Liver (tissue), 3 donors: ENCODE measurements at regions not wholly inside any gene's neighbourhood (a gene's known extent, or its start where the extent isn't known, plus 50 kb on each side); places are given as distances from the start of the nearest gene placed in this dataset.

Source experiments
- FOXA1 ChIP-seq: IDR thresholded peaks from 2 replicates; pipeline ENCODE4 v1.6.1; 2016; ENCODE audit warnings: antibody characterized with exemption
- GABPA ChIP-seq, 2 donors: IDR thresholded peaks in 1 of 2; conservative IDR thresholded peaks in 1 of 2; 2 replicates each; pipeline ENCODE4 v1.6.1; 2016; ENCODE audit warnings: antibody characterized with exemption in 2 of 2, mild to moderate bottlenecking in 1 of 2, moderate library complexity in 1 of 2
- HNF4A ChIP-seq, 2 donors: conservative IDR thresholded peaks; 2 replicates each; pipeline ENCODE4 v1.6.1; 2016; ENCODE audit warnings: antibody characterized with exemption in 2 of 2, mild to moderate bottlenecking in 2 of 2
- JUND ChIP-seq, 2 donors: IDR thresholded peaks; 2 replicates each; pipeline ENCODE4 v1.6.1; 2016; ENCODE audit warnings: antibody characterized with exemption in 2 of 2
- RAD21 ChIP-seq, 2 donors: IDR thresholded peaks; 2 replicates each; pipeline ENCODE4 v1.6.1; 2016; ENCODE audit warnings: antibody characterized with exemption in 2 of 2, mild to moderate bottlenecking in 2 of 2
- RXRA ChIP-seq, 2 donors: IDR thresholded peaks; 2 replicates each; pipeline ENCODE4 v1.6.1; 2017 to 2018; ENCODE audit warnings: antibody characterized with exemption in 2 of 2, mild to moderate bottlenecking in 1 of 2
- TAF1 ChIP-seq: conservative IDR thresholded peaks from 2 replicates; pipeline ENCODE4 v1.6.1; 2016; ENCODE audit warnings: antibody characterized with exemption, mild to moderate bottlenecking
- YY1 ChIP-seq: IDR thresholded peaks from 2 replicates; pipeline ENCODE4 v1.6.1; 2016; ENCODE audit warnings: antibody characterized with exemption, mild to moderate bottlenecking
- ZBTB33 ChIP-seq: IDR thresholded peaks from 2 replicates; pipeline ENCODE4 v1.6.1; 2016; ENCODE audit warnings: antibody characterized with exemption
- TF ChIP-seq, protein P1 (sequence below): IDR thresholded peaks from 2 replicates; pipeline ENCODE4 v1.6.1; 2016; ENCODE audit warnings: antibody characterized with exemption, mild to moderate bottlenecking
- TF ChIP-seq, protein P2 (sequence below): fragments of 150-350 bp; IDR thresholded peaks from 2 replicates; pipeline ENCODE4 v1.5.1; 2017; ENCODE audit warnings: improper control_type of control experiment, low read depth, low read length; ENCODE audit not compliant: missing input control
- donor health status: healthy.
- donor health status: healthy.

DNA sequence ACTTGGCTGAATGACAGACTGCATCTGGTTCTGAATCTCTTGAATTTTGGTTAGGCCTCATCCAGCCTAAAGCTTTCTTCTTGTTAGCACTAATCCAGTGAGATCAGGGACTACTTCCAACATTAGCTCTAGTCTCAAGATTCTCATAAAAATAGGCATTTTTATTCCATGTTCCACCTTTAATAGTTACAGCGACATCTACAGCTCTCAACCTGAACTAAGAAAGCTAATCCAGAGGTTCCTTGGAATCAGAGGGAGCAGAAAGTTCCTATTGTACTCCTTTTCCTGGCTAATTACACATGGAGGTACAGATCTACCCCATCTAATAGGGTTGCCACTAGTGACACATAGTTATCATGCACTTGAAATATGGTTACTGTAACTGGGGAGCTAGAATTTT, 391.9 kb downstream of the RMST start:
- TF ChIP-seq GABPA (IDR thresholded peaks at IDR 0.05 in 1 of 2, conservative IDR thresholded peaks at IDR 0.05 in 1 of 2) = no peak
- no peak for TF ChIP-seq RXRA (IDR thresholded peaks at IDR 0.05)
- TF ChIP-seq, protein P1, sequence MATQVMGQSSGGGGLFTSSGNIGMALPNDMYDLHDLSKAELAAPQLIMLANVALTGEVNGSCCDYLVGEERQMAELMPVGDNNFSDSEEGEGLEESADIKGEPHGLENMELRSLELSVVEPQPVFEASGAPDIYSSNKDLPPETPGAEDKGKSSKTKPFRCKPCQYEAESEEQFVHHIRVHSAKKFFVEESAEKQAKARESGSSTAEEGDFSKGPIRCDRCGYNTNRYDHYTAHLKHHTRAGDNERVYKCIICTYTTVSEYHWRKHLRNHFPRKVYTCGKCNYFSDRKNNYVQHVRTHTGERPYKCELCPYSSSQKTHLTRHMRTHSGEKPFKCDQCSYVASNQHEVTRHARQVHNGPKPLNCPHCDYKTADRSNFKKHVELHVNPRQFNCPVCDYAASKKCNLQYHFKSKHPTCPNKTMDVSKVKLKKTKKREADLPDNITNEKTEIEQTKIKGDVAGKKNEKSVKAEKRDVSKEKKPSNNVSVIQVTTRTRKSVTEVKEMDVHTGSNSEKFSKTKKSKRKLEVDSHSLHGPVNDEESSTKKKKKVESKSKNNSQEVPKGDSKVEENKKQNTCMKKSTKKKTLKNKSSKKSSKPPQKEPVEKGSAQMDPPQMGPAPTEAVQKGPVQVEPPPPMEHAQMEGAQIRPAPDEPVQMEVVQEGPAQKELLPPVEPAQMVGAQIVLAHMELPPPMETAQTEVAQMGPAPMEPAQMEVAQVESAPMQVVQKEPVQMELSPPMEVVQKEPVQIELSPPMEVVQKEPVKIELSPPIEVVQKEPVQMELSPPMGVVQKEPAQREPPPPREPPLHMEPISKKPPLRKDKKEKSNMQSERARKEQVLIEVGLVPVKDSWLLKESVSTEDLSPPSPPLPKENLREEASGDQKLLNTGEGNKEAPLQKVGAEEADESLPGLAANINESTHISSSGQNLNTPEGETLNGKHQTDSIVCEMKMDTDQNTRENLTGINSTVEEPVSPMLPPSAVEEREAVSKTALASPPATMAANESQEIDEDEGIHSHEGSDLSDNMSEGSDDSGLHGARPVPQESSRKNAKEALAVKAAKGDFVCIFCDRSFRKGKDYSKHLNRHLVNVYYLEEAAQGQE = no peak
- TF ChIP-seq, protein P2, sequence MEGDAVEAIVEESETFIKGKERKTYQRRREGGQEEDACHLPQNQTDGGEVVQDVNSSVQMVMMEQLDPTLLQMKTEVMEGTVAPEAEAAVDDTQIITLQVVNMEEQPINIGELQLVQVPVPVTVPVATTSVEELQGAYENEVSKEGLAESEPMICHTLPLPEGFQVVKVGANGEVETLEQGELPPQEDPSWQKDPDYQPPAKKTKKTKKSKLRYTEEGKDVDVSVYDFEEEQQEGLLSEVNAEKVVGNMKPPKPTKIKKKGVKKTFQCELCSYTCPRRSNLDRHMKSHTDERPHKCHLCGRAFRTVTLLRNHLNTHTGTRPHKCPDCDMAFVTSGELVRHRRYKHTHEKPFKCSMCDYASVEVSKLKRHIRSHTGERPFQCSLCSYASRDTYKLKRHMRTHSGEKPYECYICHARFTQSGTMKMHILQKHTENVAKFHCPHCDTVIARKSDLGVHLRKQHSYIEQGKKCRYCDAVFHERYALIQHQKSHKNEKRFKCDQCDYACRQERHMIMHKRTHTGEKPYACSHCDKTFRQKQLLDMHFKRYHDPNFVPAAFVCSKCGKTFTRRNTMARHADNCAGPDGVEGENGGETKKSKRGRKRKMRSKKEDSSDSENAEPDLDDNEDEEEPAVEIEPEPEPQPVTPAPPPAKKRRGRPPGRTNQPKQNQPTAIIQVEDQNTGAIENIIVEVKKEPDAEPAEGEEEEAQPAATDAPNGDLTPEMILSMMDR = no peak
- no peak for TF ChIP-seq HNF4A (conservative IDR thresholded peaks at IDR 0.05)
- no peak for TF ChIP-seq JUND (IDR thresholded peaks at IDR 0.05)
- TF ChIP-seq FOXA1 = no peak
- TF ChIP-seq YY1 = no peak
- TF ChIP-seq RAD21 (IDR thresholded peaks at IDR 0.05) = no peak
- TF ChIP-seq ZBTB33 = no peak
- no peak for TF ChIP-seq TAF1
